ENCODE measurements at regions not wholly inside any gene's neighbourhood (a gene's known extent, or its start where the extent isn't known, plus 50 kb on each side); places are given as distances from the start of the nearest gene placed in this dataset.

- Histone ChIP-seq H2BK12ac (ENCODE audit: insufficient read length, low read depth, low read length) (no peak overlapping the region), H4K5ac (ENCODE audit: insufficient read length, low read depth, low read length) (no peak overlapping the region), H3K79me1 (ENCODE audit: insufficient read depth, low read depth, low read length, poor library complexity, severe bottlenecking) (no peaks in the 10 kb centered on the region), H4K20me1 (ENCODE audit: control insufficient read depth, insufficient read depth, insufficient read length) (no peaks in the 10 kb centered on the region), H3K27me3 (ENCODE audit: insufficient read depth, low read length) (no peaks in the 10 kb centered on the region; the same call in 1 of the 2 replicates), H3K23me2 (ENCODE audit: insufficient read length, low read depth, low read length, poor library complexity, severe bottlenecking) (no peaks in the 10 kb centered on the region), H3K27ac (ENCODE audit: insufficient read length, low read depth, low read length) (no peak overlapping the region), H3K56ac (ENCODE audit: insufficient read length, low read depth, low read length) (no peak overlapping the region), H3K9ac (ENCODE audit: extremely low read depth, insufficient read length, low read length) (no peak overlapping the region), H2AK5ac (ENCODE audit: insufficient read length, low read length) (no peak overlapping the region), H4K91ac (ENCODE audit: insufficient read length, low read depth, low read length) (no peak overlapping the region), H3K79me2 (ENCODE audit: insufficient read depth, low read length) (no peaks in the 10 kb centered on the region), H2BK5ac (ENCODE audit: insufficient read length, low read length) (no peak overlapping the region), H2BK20ac (ENCODE audit: low read depth, low read length, poor library complexity, severe bottlenecking) (no peak overlapping the region), H3K18ac (ENCODE audit: insufficient read length, low read depth, low read length) (no peak overlapping the region), H3K4ac (ENCODE audit: low read depth, low read length) (no peak overlapping the region), H3K9me3 (ENCODE audit: control insufficient read depth, low read depth, low read length) (no peaks in the 10 kb centered on the region), H3K4me1 (ENCODE audit: insufficient read depth, low read length) (no peaks in the 10 kb centered on the region), H3K23ac (ENCODE audit: insufficient read length, low read depth, low read length) (no peak overlapping the region), H2BK120ac (ENCODE audit: low read depth, low read length, poor library complexity, severe bottlenecking) (no peak overlapping the region), H4K8ac (replicated peaks; ENCODE audit: insufficient read length, low read depth, low read length) (no peak overlapping the region), H3T11ph (ENCODE audit: low read length) (no peak overlapping the region), H2BK15ac (ENCODE audit: low read depth, low read length) (no peak overlapping the region), H3K14ac (ENCODE audit: insufficient read depth, low read length) (no peak overlapping the region), H3K4me2 (ENCODE audit: insufficient read depth, insufficient read length, low read length) (no peak overlapping the region), H2AFZ (ENCODE audit: low read length) (no peak overlapping the region)
- H3K27ac Mint-ChIP-seq, result peak overlapping the region in 1 of 3 experiments; percentile 36; a peak in 1 of 7 replicates
- peaks cover 9% of the 10 kb centered on the region for H3K27me3 Mint-ChIP-seq (ENCODE audit: low read depth)
- DNase-seq, result no peak
- no CpG with 5 or more reads among the region's 4 CpGs for WGBS (ENCODE audit: extremely low coverage, insufficient read length, low lambda C conversion rate)
- TF ChIP-seq CTCF (conservative IDR thresholded peaks at IDR 0.05), result no peak
- no peaks in the 10 kb centered on the region for H3K9me3 Mint-ChIP-seq
- no peak overlapping the region; a peak in 1 of 5 replicates for H3K4me3 Mint-ChIP-seq
- H3K4me1 Mint-ChIP-seq, result peaks cover 29 to 47% of the 10 kb centered on the region in 2 experiments
- H3K36me3 Mint-ChIP-seq (ENCODE audit: insufficient read depth in 1 of 3, low read depth in 3 of 3), result no peaks in the 10 kb centered on the region
Observed at GRCh38 chr3:127418560-127419147, 130.8 kb upstream of the PRR20G start.
